Posterior vena cava (tissue), 2 donors: ENCODE measurements at regions not wholly inside any gene's neighbourhood (a gene's known extent, or its start where the extent isn't known, plus 50 kb on each side); places are given as distances from the start of the nearest gene placed in this dataset.
A peak's percentile ranks its signal among the peaks of the same experiment; 100 is the strongest.
"Not testable (repeated sequence)": the region's sequence is repeated elsewhere in the genome, so short reads cannot be mapped to it uniquely, and the experiment has no call there.

Experiments used
- DNase-seq: peaks from one replicate; pipeline ENCODE4 v3.0.0-alpha.2; 2020; ENCODE audit warnings: low spot score
- intact Hi-C, 2 donors: fragments of 100-400 bp; cut with DNase I; formaldehyde crosslinking; loops; one replicate each; pipeline versions ENCODE4 v1.14.1 to v1.14.2; 2022 to 2023
- donor health status: DM: yes; HTN: yes; CAD: no.
- donor health status: DM: yes; HTN: yes; CAD: no.

- intact Hi-C loops = no loop called here
- DNase-seq = no peak
Measured at GRCh38 chr7:131019351-131019750, 285.3 kb upstream of the KLF14 start.

- DNase-seq = no peak
- intact Hi-C loops = no loop called here
Measured at GRCh38 chr7:131020759-131021261, 286.8 kb upstream of the KLF14 start.

- intact Hi-C loops = no loop called here
- no peak for DNase-seq
Measured at GRCh38 chr7:131021460-131021859, 287.5 kb upstream of the KLF14 start.

- DNase-seq = no peak
- intact Hi-C loops = no loop called here
Measured at GRCh38 chr7:131021902-131022301, 287.9 kb upstream of the KLF14 start.

DNA sequence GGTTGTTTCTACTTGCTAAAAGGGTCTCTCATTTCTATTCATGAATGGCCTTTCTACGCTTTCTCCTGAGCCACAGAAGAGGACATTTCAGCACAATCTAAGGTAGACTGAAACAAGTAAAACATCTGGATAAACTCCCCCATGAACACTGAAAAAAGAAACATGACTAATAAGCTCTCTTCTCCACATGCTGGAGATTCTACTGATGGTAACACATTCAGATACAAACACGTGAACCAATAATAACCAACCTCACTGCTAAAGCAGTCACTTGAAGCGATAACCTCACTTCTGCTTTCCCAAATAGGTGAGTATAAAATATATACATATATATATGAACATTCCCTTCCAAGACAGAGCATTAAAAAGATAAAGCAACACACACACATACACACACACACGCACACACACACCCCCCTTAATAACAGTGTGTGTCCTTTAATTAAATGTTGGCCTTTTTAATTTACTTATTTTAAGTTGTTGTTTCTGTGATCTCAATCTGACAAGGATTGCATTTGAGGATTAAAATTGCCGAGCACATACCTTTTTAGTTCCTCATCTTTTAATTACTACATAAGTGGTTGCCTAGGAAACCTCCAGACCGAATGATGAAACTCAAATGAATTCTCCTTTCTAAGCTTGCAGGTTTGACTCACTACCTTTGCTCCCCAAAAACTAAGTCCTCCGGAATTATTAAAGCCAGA is 292.4 kb upstream of the KLF14 start:
- intact Hi-C loops = no loop called here
- no peak for DNase-seq

- DNase-seq = peak; percentile 85
- intact Hi-C loops = no loop called here
Measured at GRCh38 chr7:131027287-131027773, 293.3 kb upstream of the KLF14 start.

- no peak for DNase-seq
- intact Hi-C loops = no loop called here
Measured at GRCh38 chr7:131028295-131028694, 294.3 kb upstream of the KLF14 start.

DNA sequence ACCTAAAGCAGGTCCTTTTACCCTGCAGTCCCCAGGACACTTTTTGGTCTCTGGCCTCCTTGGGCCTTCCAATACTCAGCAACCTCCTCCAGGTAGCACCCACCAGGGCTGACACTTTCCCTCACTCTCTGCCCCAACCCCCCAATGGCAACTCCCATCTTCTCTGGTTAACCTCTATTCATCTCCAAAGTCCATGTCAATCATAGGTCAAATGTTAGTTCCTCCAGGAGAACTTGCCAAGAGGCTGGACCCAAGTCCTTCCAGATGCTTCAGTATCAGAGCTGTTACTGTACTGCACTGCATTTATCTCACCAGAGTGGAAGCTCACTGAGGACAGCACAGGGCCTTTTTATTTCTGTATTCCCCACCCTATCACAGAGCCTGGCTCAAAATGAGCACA is 295.0 kb upstream of the KLF14 start:
- no peak for DNase-seq
- intact Hi-C loops = no loop called here

GRCh38 chr7:131031099-131031868 is 296.4 kb upstream of the MKLN1 start:
- DNase-seq = no peak
- intact Hi-C loops = no loop called here

GRCh38 chr7:131032786-131033185 is 294.9 kb upstream of the MKLN1 start:
- DNase-seq = no peak
- intact Hi-C loops = no loop called here

DNA sequence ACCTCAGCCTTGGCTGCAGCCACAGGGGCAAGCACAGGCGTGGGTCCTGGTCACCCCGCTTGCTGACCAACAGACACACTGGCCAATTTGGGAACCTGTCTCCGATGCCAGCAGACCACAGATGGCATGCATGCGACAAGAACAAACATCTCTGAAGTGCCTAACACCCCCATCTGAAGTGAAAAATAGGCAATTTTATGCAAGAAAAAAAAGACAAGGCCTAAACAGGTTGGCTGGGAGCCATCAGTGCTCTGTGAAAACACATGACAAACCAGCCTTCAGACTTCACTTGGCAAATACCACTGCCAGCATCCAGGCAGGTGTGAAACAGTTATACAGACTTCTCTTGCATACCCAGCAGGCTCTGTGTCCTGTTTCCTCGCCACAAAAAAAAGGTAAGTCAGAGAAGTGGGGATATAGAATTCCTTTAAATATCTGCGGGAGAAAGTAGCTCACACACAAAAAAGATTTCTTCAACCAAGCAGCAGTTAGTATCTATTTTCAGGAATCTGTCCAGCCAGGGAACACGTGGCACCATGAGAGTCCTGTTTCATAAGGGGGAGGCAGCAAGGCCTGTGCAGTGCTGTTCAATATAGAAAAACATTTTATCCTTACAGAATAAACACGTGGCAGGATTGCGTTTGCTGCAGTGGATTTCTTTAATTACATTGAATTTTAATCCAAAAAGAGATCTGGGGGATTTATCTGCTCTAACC is 293.4 kb upstream of the MKLN1 start:
- intact Hi-C loops = no loop called here
- DNase-seq = no peak

DNA sequence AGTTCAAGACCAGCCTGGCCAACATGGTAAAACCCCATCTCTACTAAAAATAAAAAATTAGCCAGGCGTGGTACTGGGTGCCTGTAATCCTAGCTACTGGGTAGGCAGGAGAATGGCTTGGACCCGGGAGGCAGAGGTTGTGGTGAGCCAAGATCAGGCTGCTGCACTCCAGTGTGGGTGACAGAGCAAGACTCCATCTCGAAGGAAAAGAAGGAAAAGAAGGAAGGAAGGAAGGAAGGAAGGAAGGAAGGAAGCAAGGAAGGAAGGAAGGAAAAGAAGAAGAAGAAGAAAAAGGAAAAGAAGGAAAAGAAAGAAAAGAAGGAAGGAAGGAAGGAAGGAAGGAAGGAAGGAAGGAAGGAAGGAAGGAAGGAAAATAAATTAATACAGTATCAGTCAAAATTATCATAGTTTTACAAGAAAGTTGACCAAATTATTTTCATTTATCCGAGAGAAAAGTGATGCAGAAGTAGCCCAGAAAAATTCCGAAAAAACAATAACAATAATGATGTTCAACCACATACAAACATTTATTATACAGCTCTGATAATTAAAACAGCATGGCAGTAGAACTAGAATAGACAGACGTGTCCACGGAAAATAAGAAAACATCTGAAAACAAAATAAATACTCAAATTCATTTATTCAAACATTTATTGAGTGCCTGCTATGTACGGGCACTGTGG is 292.4 kb upstream of the MKLN1 start:
- no peak for DNase-seq
- intact Hi-C loops = no loop called here

GRCh38 chr7:131038153-131038552 is 289.5 kb upstream of the MKLN1 start:
- intact Hi-C loops = no loop called here
- no peak for DNase-seq

- no peak for DNase-seq
- intact Hi-C loops = no loop called here
Measured at GRCh38 chr7:131039355-131039762, 288.3 kb upstream of the MKLN1 start.

GRCh38 chr7:131039836-131040235 is 287.8 kb upstream of the MKLN1 start:
- intact Hi-C loops = loop anchor here in 1 of 2 donors (10.0 kb wide), 1 partner anchor 145 kb away; no protein-coding TSS in a partner anchor
- DNase-seq = no peak

GRCh38 chr7:131040467-131040932 is 287.2 kb upstream of the MKLN1 start:
- DNase-seq = no peak
- intact Hi-C loops = loop anchor here in 1 of 2 donors (10.0 kb wide), 1 partner anchor 146 kb away; no protein-coding TSS in a partner anchor

DNA sequence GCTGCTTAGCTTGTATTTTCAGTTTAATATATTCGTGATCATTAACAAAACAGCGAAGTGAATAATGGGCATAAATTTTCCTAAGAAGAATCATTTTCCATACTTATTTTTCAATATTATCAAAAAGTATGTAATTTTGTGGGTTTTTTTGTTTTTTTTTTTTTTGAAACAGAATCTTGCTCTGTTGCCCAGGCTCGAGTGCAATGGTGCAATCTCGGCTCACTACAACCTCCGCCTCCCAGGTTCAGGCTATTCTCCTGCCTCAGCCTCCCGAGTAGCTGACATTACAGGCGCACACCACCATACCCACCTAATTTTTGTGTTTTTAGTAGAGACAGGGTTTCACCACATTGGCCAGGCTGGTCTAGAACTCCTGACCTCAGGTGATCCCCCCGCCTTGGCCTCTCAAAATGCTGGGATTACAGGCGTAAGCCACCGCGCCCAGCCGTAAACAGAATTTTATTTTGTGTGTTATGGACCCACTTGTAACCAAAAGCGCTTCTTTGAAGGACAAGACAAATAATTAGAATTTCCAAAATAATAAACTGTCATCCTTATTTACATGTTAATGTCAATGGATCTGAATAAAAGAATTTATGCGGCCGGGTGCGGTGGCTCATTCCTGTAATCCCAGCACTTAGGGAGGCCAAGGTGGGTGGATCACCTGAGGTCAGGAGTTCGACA is 286.5 kb upstream of the MKLN1 start:
- intact Hi-C loops = loop anchor here in 1 of 2 donors (10.0 kb wide), 1 partner anchor 146 kb away; no protein-coding TSS in a partner anchor
- DNase-seq = not testable (repeated sequence)
